ENCODE measurements at regions not wholly inside any gene's neighbourhood (a gene's known extent, or its start where the extent isn't known, plus 50 kb on each side); places are given as distances from the start of the nearest gene placed in this dataset.

- Histone ChIP-seq H3K27ac (no peak overlapping the region), H3K27me3 (no peaks in the 10 kb centered on the region), H3K4me1 (no peaks in the 10 kb centered on the region), H3K4me3 (no peak overlapping the region), H3K36me3 (no peaks in the 10 kb centered on the region), H3K9me3 (no peaks in the 10 kb centered on the region)
- no peak for DNase-seq
- intact Hi-C loops (cut with DNase I; ENCODE audit: low total_unique reads) (no loop called here), in situ Hi-C loops (cut with MboI; ENCODE audit: low pct_ligation_motif_present in 1 of 4, low pct_unique_long_range_greater_than_20kb in 1 of 4, low sequenced_read_pairs in 3 of 4) (no loop called here)
- TF ChIP-seq POLR2A (IDR thresholded peaks at IDR 0.05), result no peak
- TF ChIP-seq, protein P1, sequence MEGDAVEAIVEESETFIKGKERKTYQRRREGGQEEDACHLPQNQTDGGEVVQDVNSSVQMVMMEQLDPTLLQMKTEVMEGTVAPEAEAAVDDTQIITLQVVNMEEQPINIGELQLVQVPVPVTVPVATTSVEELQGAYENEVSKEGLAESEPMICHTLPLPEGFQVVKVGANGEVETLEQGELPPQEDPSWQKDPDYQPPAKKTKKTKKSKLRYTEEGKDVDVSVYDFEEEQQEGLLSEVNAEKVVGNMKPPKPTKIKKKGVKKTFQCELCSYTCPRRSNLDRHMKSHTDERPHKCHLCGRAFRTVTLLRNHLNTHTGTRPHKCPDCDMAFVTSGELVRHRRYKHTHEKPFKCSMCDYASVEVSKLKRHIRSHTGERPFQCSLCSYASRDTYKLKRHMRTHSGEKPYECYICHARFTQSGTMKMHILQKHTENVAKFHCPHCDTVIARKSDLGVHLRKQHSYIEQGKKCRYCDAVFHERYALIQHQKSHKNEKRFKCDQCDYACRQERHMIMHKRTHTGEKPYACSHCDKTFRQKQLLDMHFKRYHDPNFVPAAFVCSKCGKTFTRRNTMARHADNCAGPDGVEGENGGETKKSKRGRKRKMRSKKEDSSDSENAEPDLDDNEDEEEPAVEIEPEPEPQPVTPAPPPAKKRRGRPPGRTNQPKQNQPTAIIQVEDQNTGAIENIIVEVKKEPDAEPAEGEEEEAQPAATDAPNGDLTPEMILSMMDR (IDR thresholded peaks at IDR 0.05), result no peak
- no peak for TF ChIP-seq POLR2AphosphoS5 (IDR thresholded peaks at IDR 0.05)
- TF ChIP-seq EP300 (IDR thresholded peaks at IDR 0.05; ENCODE audit: low read depth), result no peak
Measured at GRCh38 chr5:43903129-43903528, 300.1 kb downstream of the NNT start.

GRCh38 chr5:43900974-43901373 is 298.0 kb downstream of the NNT start:
- Histone ChIP-seq H3K36me3 (no peaks in the 10 kb centered on the region), H3K4me3 (no peak overlapping the region), H3K4me1 (no peaks in the 10 kb centered on the region), H3K9me3 (no peaks in the 10 kb centered on the region), H3K27me3 (no peaks in the 10 kb centered on the region), H3K27ac (no peak overlapping the region)
- DNase-seq, result no peak
- WGBS, 2 donors (ENCODE audit: low coverage in 1 of 2), result 89 to 90% methylated on average over 1 of the region's 1 CpG
- in situ Hi-C loops (cut with MboI; ENCODE audit: low pct_ligation_motif_present in 1 of 4, low pct_unique_long_range_greater_than_20kb in 1 of 4, low sequenced_read_pairs in 3 of 4) (no loop called here), intact Hi-C loops (cut with DNase I; ENCODE audit: low total_unique reads) (no loop called here)
- TF ChIP-seq POLR2AphosphoS5 (IDR thresholded peaks at IDR 0.05) (no peak), POLR2A (IDR thresholded peaks at IDR 0.05) (no peak), EP300 (IDR thresholded peaks at IDR 0.05; ENCODE audit: low read depth) (no peak)
- TF ChIP-seq, protein P1 (IDR thresholded peaks at IDR 0.05), result no peak

DNA sequence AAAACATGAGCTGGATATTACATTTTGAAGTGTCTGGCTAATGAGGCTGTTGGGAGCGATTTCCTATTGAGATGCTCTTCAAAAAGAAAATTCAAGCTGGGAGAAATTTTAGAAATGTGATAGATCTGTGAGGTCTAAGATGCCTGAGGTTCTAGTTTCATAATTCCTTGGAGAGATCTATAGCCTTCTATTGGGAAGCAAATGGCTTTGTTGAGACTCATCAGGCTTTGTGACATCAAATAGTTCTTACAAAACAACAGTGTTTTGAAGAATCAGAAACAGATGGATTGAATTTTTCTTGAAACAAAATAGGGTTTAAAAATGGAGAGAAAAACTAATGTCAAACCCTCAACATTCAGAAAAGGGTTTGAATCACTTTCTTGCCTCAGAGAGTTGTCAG is 292.9 kb downstream of the NNT start:
- in situ Hi-C loops (cut with MboI; ENCODE audit: low pct_ligation_motif_present in 1 of 4, low pct_unique_long_range_greater_than_20kb in 1 of 4, low sequenced_read_pairs in 3 of 4), result no loop called here

GRCh38 chr5:43893951-43894684 is 291.1 kb downstream of the NNT start:
- H3K27ac ChIP-seq, result no peak overlapping the region
- in situ Hi-C loops (cut with MboI; ENCODE audit: low pct_ligation_motif_present in 1 of 4, low pct_unique_long_range_greater_than_20kb in 1 of 4, low sequenced_read_pairs in 3 of 4), result no loop called here
- H3K4me1 ChIP-seq, result no peaks in the 10 kb centered on the region
- H3K9me3 ChIP-seq, result no peaks in the 10 kb centered on the region
- 40 to 44% methylated on average over 4 of the region's 4 CpGs for WGBS, 2 donors (ENCODE audit: low coverage in 1 of 2)
- TF ChIP-seq, protein P1 (IDR thresholded peaks at IDR 0.05), result no peak
- TF ChIP-seq POLR2A (IDR thresholded peaks at IDR 0.05), result no peak
- TF ChIP-seq EP300 (IDR thresholded peaks at IDR 0.05; ENCODE audit: low read depth), result no peak
- no peak for TF ChIP-seq POLR2AphosphoS5 (IDR thresholded peaks at IDR 0.05)
- H3K36me3 ChIP-seq, result no peaks in the 10 kb centered on the region
- intact Hi-C loops (cut with DNase I; ENCODE audit: low total_unique reads), result no loop called here
- no peaks in the 10 kb centered on the region for H3K27me3 ChIP-seq
- H3K4me3 ChIP-seq, result no peak overlapping the region
- DNase-seq, result no peak

More for the DNA sequence above, 292.9 kb downstream of the NNT start:
- no peak for DNase-seq
- Histone ChIP-seq H3K9me3 (no peaks in the 10 kb centered on the region), H3K36me3 (no peaks in the 10 kb centered on the region), H3K27ac (no peak overlapping the region), H3K27me3 (no peaks in the 10 kb centered on the region), H3K4me3 (no peak overlapping the region), H3K4me1 (no peaks in the 10 kb centered on the region)
- intact Hi-C loops (cut with DNase I; ENCODE audit: low total_unique reads), result no loop called here
- TF ChIP-seq POLR2A (IDR thresholded peaks at IDR 0.05), result no peak
- WGBS, 2 donors (ENCODE audit: low coverage in 1 of 2), result 86 to 100% methylated on average over 1 of the region's 1 CpG

DNA sequence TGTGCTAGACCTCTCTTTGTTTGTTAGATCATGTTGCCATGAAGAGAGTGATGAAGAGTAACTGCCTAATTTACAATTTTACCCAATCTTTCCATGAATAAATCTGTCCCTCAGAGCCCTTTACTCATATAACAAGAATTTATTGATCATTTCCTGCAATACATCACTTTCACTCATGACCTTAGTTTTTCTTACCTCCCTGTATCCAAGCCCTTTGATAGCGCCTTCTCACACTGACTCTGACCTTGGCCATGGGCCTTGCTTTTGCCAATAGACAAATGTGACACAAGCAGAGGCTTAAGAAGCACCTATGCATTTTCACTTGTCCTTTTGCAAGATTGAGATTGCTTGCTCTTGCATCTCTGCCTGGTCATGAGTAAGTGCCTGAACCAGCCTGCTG is 288.1 kb downstream of the NNT start:
- no peak for DNase-seq
- no peak overlapping the region for H3K27ac ChIP-seq

More for the DNA sequence above, 288.1 kb downstream of the NNT start:
- intact Hi-C loops (cut with DNase I; ENCODE audit: low total_unique reads), result no loop called here
- no peaks in the 10 kb centered on the region for H3K36me3 ChIP-seq
- TF ChIP-seq EP300 (IDR thresholded peaks at IDR 0.05; ENCODE audit: low read depth) (no peak), POLR2AphosphoS5 (IDR thresholded peaks at IDR 0.05) (no peak)
- H3K27me3 ChIP-seq, result no peaks in the 10 kb centered on the region
- in situ Hi-C loops (cut with MboI; ENCODE audit: low pct_ligation_motif_present in 1 of 4, low pct_unique_long_range_greater_than_20kb in 1 of 4, low sequenced_read_pairs in 3 of 4), result no loop called here
- H3K4me3 ChIP-seq, result no peak overlapping the region
- 60 to 84% methylated on average over 1 of the region's 1 CpG for WGBS, 2 donors (ENCODE audit: low coverage in 1 of 2)
- H3K9me3 ChIP-seq, result no peaks in the 10 kb centered on the region
- no peaks in the 10 kb centered on the region for H3K4me1 ChIP-seq
